IPS-18a (cell line): ENCODE measurements at regions not wholly inside any gene's neighbourhood (a gene's known extent, or its start where the extent isn't known, plus 50 kb on each side); places are given as distances from the start of the nearest gene placed in this dataset.

Source experiments
- H3K27ac ChIP-seq: one replicate; pipeline ENCODE4 v1.5.1; 2013; ENCODE audit warnings: low read length
- H3K27me3 ChIP-seq: one replicate; pipeline ENCODE4 v1.6.1; 2013; ENCODE audit warnings: mild to moderate bottlenecking, low read length; ENCODE audit not compliant: control insufficient read depth, insufficient read depth
- H3K36me3 ChIP-seq: one replicate; pipeline ENCODE4 v1.6.1; 2013; ENCODE audit warnings: low read depth, low read length; ENCODE audit not compliant: control insufficient read depth
- H3K4me1 ChIP-seq: one replicate; pipeline ENCODE4 v1.6.1; 2013; ENCODE audit warnings: low read depth, low read length; ENCODE audit not compliant: control insufficient read depth
- H3K4me3 ChIP-seq: one replicate; pipeline ENCODE4 v1.5.1; 2013; ENCODE audit warnings: low read length
- H3K9ac ChIP-seq: one replicate; pipeline ENCODE4 v1.6.1; 2013; ENCODE audit warnings: mild to moderate bottlenecking, low read length, moderate library complexity
- H3K9me3 ChIP-seq: one replicate; pipeline ENCODE4 v1.6.1; 2013; ENCODE audit warnings: low read depth, low read length; ENCODE audit not compliant: control insufficient read depth

GRCh38 chr1:70805641-70806040 is 242.0 kb downstream of the PTGER3 start:
- Histone ChIP-seq H3K4me3 (no peak overlapping the region), H3K9ac (no peak overlapping the region), H3K27ac (no peak overlapping the region), H3K27me3 (no peaks in the 10 kb centered on the region), H3K36me3 (no peaks in the 10 kb centered on the region), H3K4me1 (no peaks in the 10 kb centered on the region), H3K9me3 (no peaks in the 10 kb centered on the region)

GRCh38 chr1:70807088-70807664 is 240.4 kb downstream of the PTGER3 start:
- H3K9me3 ChIP-seq, result no peaks in the 10 kb centered on the region
- no peak overlapping the region for H3K27ac ChIP-seq
- H3K4me3 ChIP-seq, result no peak overlapping the region
- H3K4me1 ChIP-seq, result no peaks in the 10 kb centered on the region
- no peak overlapping the region for H3K9ac ChIP-seq
- H3K36me3 ChIP-seq, result no peaks in the 10 kb centered on the region
- no peaks in the 10 kb centered on the region for H3K27me3 ChIP-seq

- Histone ChIP-seq H3K27me3 (no peaks in the 10 kb centered on the region), H3K36me3 (no peaks in the 10 kb centered on the region), H3K27ac (no peak overlapping the region), H3K4me3 (no peak overlapping the region), H3K9ac (no peak overlapping the region), H3K9me3 (no peaks in the 10 kb centered on the region), H3K4me1 (no peaks in the 10 kb centered on the region)
These were observed 238.5 kb downstream of the PTGER3 start for GRCh38 chr1:70809069-70809468.

- H3K27ac ChIP-seq, result no peak overlapping the region
- H3K27me3 ChIP-seq, result no peaks in the 10 kb centered on the region
- H3K4me3 ChIP-seq, result no peak overlapping the region
- H3K36me3 ChIP-seq, result no peaks in the 10 kb centered on the region
- no peak overlapping the region for H3K9ac ChIP-seq
- H3K9me3 ChIP-seq, result no peaks in the 10 kb centered on the region
- no peaks in the 10 kb centered on the region for H3K4me1 ChIP-seq
These were observed 235.8 kb downstream of the PTGER3 start for GRCh38 chr1:70811815-70812214.

- H3K9ac ChIP-seq, result no peak overlapping the region
- no peaks in the 10 kb centered on the region for H3K36me3 ChIP-seq
- H3K4me3 ChIP-seq, result no peak overlapping the region
- H3K9me3 ChIP-seq, result no peaks in the 10 kb centered on the region
- H3K4me1 ChIP-seq, result no peaks in the 10 kb centered on the region
- H3K27me3 ChIP-seq, result no peaks in the 10 kb centered on the region
- H3K27ac ChIP-seq, result no peak overlapping the region
These were observed 235.0 kb downstream of the PTGER3 start for GRCh38 chr1:70812442-70813109.

- Histone ChIP-seq H3K9me3 (no peaks in the 10 kb centered on the region), H3K9ac (no peak overlapping the region), H3K4me3 (no peak overlapping the region), H3K36me3 (no peaks in the 10 kb centered on the region), H3K27ac (no peak overlapping the region), H3K4me1 (no peaks in the 10 kb centered on the region), H3K27me3 (no peaks in the 10 kb centered on the region)
These were observed 229.2 kb downstream of the PTGER3 start for GRCh38 chr1:70818401-70818800.

GRCh38 chr1:70819231-70819630 is 228.4 kb downstream of the PTGER3 start:
- Histone ChIP-seq H3K4me3 (no peak overlapping the region), H3K27me3 (no peaks in the 10 kb centered on the region), H3K27ac (no peak overlapping the region), H3K9me3 (no peaks in the 10 kb centered on the region), H3K36me3 (no peaks in the 10 kb centered on the region), H3K4me1 (no peaks in the 10 kb centered on the region), H3K9ac (no peak overlapping the region)

GRCh38 chr1:70819785-70820184 is 227.8 kb downstream of the PTGER3 start:
- H3K4me3 ChIP-seq, result no peak overlapping the region
- H3K9me3 ChIP-seq, result no peaks in the 10 kb centered on the region
- no peak overlapping the region for H3K9ac ChIP-seq
- H3K36me3 ChIP-seq, result no peaks in the 10 kb centered on the region
- H3K27me3 ChIP-seq, result no peaks in the 10 kb centered on the region
- no peaks in the 10 kb centered on the region for H3K4me1 ChIP-seq
- no peak overlapping the region for H3K27ac ChIP-seq

- H3K27ac ChIP-seq, result no peak overlapping the region
These were observed 227.2 kb downstream of the PTGER3 start for GRCh38 chr1:70820396-70820795.

GRCh38 chr1:70820995-70821394 is 226.6 kb downstream of the PTGER3 start:
- no peaks in the 10 kb centered on the region for H3K27me3 ChIP-seq
- no peak overlapping the region for H3K4me3 ChIP-seq
- H3K36me3 ChIP-seq, result no peaks in the 10 kb centered on the region
- no peak overlapping the region for H3K9ac ChIP-seq
- H3K4me1 ChIP-seq, result no peaks in the 10 kb centered on the region
- H3K9me3 ChIP-seq, result no peaks in the 10 kb centered on the region
- no peak overlapping the region for H3K27ac ChIP-seq

More at GRCh38 chr1:70820396-70820795, 227.2 kb downstream of the PTGER3 start:
- no peaks in the 10 kb centered on the region for H3K4me1 ChIP-seq
- no peak overlapping the region for H3K4me3 ChIP-seq
- no peaks in the 10 kb centered on the region for H3K36me3 ChIP-seq
- no peaks in the 10 kb centered on the region for H3K27me3 ChIP-seq
- H3K9ac ChIP-seq, result no peak overlapping the region
- no peaks in the 10 kb centered on the region for H3K9me3 ChIP-seq

- H3K9me3 ChIP-seq, result no peaks in the 10 kb centered on the region
- H3K4me3 ChIP-seq, result no peak overlapping the region
- no peaks in the 10 kb centered on the region for H3K4me1 ChIP-seq
- H3K9ac ChIP-seq, result no peak overlapping the region
- no peaks in the 10 kb centered on the region for H3K27me3 ChIP-seq
- no peaks in the 10 kb centered on the region for H3K36me3 ChIP-seq
- no peak overlapping the region for H3K27ac ChIP-seq
These were observed 221.2 kb downstream of the PTGER3 start for GRCh38 chr1:70826428-70826827.

- Histone ChIP-seq H3K27me3 (no peaks in the 10 kb centered on the region), H3K9ac (no peak overlapping the region), H3K4me1 (no peaks in the 10 kb centered on the region), H3K4me3 (no peak overlapping the region), H3K9me3 (no peaks in the 10 kb centered on the region), H3K36me3 (no peaks in the 10 kb centered on the region), H3K27ac (no peak overlapping the region)
These were observed 220.6 kb downstream of the PTGER3 start for GRCh38 chr1:70827030-70827429.
